NB4 (cell line): ENCODE measurements at regions not wholly inside any gene's neighbourhood (a gene's known extent, or its start where the extent isn't known, plus 50 kb on each side); places are given as distances from the start of the nearest gene placed in this dataset.

Source experiments
- CTCF ChIP-seq: IDR thresholded peaks from one replicate; pipeline ENCODE4 v1.5.1; 2012; ENCODE audit warnings: low read depth, low read length
- MAX ChIP-seq: IDR thresholded peaks from 2 replicates; pipeline ENCODE4 v1.6.1; 2011; ENCODE audit warnings: low read depth, low read length
- MYC ChIP-seq: IDR thresholded peaks from 2 replicates; pipeline ENCODE4 v1.6.1; 2011; ENCODE audit warnings: low read depth, low read length
- POLR2A ChIP-seq: IDR thresholded peaks from 2 replicates; pipeline ENCODE4 v1.6.1; 2011; ENCODE audit warnings: mild to moderate bottlenecking; ENCODE audit not compliant: insufficient read length; ENCODE audit errors: extremely low read depth

- TF ChIP-seq POLR2A (no peak), CTCF (no peak), MYC (no peak), MAX (no peak)
Measured at GRCh38 chr16:52209227-52209626, 337.7 kb downstream of the TOX3 start.
